Keratinocyte (primary cell): ENCODE measurements at regions not wholly inside any gene's neighbourhood (a gene's known extent, or its start where the extent isn't known, plus 50 kb on each side); places are given as distances from the start of the nearest gene placed in this dataset.

ENCODE experiments used
- DNase-seq: peaks from one replicate; pipeline ENCODE4 v3.0.0-alpha.2; 2011; ENCODE audit warnings: low read depth, missing footprints, low spot score
- FAIRE-seq: peaks from 2 replicates; lab custom pipeline; 2011; peaks lifted over from hg19 to GRCh38; lab: Jason Lieb, UNC
- H2AFZ ChIP-seq: 2 replicates; pipeline ENCODE4 v1.6.0; 2012; ENCODE audit warnings: low read length, control low read depth, inconsistent platforms; ENCODE audit not compliant: control insufficient read depth
- H3K27ac ChIP-seq: 2 replicates; pipeline ENCODE4 v1.5.1; 2011; ENCODE audit warnings: low read length; ENCODE audit not compliant: control insufficient read depth, insufficient read depth
- H3K27me3 ChIP-seq: 3 replicates; pipeline ENCODE4 v1.6.0; 2011; ENCODE audit warnings: low read length; ENCODE audit not compliant: control insufficient read depth, insufficient read depth; ENCODE audit errors: extremely low read depth
- H3K36me3 ChIP-seq, 2 experiments: 2 replicates in 1 of 2; 3 replicates in 1 of 2; pipeline ENCODE4 v1.5.1; 2011; ENCODE audit warnings: low read length in 2 of 2, mild to moderate bottlenecking in 1 of 2; ENCODE audit not compliant: control insufficient read depth in 2 of 2, insufficient read depth in 2 of 2; ENCODE audit errors: extremely low read depth in 1 of 2
- H3K4me1 ChIP-seq: 3 replicates; pipeline ENCODE4 v1.5.1; 2011; ENCODE audit warnings: low read length; ENCODE audit not compliant: control insufficient read depth, insufficient read depth; ENCODE audit errors: extremely low read depth
- H3K4me2 ChIP-seq: 3 replicates; pipeline ENCODE4 v1.6.0; 2011; ENCODE audit warnings: low read depth, low read length; ENCODE audit not compliant: control insufficient read depth, insufficient read depth; ENCODE audit errors: extremely low read depth
- H3K4me3 ChIP-seq, 3 experiments: fragments of 200-600 bp in 1 of 3; sonication (generic) in 1 of 3; 2 replicates in 2 of 3; 3 replicates in 1 of 3; pipeline ENCODE4 v1.5.1; 2011 to 2016; ENCODE audit warnings: low read length in 3 of 3, mild to moderate bottlenecking in 3 of 3, control low read depth in 2 of 3, inconsistent platforms in 1 of 3, low read depth in 1 of 3, mixed read lengths in 1 of 3, mixed run types in 1 of 3, moderate library complexity in 1 of 3; ENCODE audit not compliant: control insufficient read depth in 2 of 3, insufficient read depth in 2 of 3; ENCODE audit errors: extremely low read depth in 1 of 3
- H3K79me2 ChIP-seq: 2 replicates; pipeline ENCODE4 v1.6.0; 2012; ENCODE audit warnings: low read length; ENCODE audit not compliant: control insufficient read depth, insufficient read depth
- H3K9ac ChIP-seq: 3 replicates; pipeline ENCODE4 v1.6.0; 2011; ENCODE audit warnings: low read length; ENCODE audit not compliant: control insufficient read depth, insufficient read depth; ENCODE audit errors: extremely low read depth
- H3K9me1 ChIP-seq: 3 replicates; pipeline ENCODE4 v1.6.0; 2011; ENCODE audit warnings: low read length; ENCODE audit not compliant: control insufficient read depth, insufficient read depth; ENCODE audit errors: extremely low read depth
- H3K9me3 ChIP-seq: 2 replicates; pipeline ENCODE4 v1.5.1; 2012; ENCODE audit warnings: low read depth, low read length; ENCODE audit not compliant: control insufficient read depth
- H4K20me1 ChIP-seq: 3 replicates; pipeline ENCODE4 v1.6.0; 2011; ENCODE audit warnings: low read length; ENCODE audit not compliant: control insufficient read depth, insufficient read depth; ENCODE audit errors: extremely low read depth
- EZH2 ChIP-seq: IDR thresholded peaks from one replicate; pipeline ENCODE4 v1.6.1; 2012; ENCODE audit warnings: inconsistent platforms, mild to moderate bottlenecking, low read length, moderate library complexity
- dilution Hi-C: fragments of 300-500 bp; cut with MboI; formaldehyde crosslinking; loops from one replicate; pipeline ENCODE4 v1.7.0; 2020; ENCODE audit warnings: low sequenced_read_pairs; ENCODE audit not compliant: extremely low pct_ligation_motif_present
- TF ChIP-seq, protein P1 (sequence below), 3 experiments: IDR thresholded peaks in 1 of 3; conservative IDR thresholded peaks in 1 of 3; optimal IDR thresholded peaks in 1 of 3; 2 replicates in 2 of 3; 3 replicates in 1 of 3; pipeline versions ENCODE3 to v1.5.1; 2011; ENCODE audit warnings: low read length in 3 of 3, mild to moderate bottlenecking in 3 of 3, moderate library complexity in 2 of 3, control low read depth in 1 of 3, inconsistent platforms in 1 of 3; ENCODE audit not compliant: insufficient read depth in 2 of 3; ENCODE audit errors: extremely low read depth in 1 of 3

DNA sequence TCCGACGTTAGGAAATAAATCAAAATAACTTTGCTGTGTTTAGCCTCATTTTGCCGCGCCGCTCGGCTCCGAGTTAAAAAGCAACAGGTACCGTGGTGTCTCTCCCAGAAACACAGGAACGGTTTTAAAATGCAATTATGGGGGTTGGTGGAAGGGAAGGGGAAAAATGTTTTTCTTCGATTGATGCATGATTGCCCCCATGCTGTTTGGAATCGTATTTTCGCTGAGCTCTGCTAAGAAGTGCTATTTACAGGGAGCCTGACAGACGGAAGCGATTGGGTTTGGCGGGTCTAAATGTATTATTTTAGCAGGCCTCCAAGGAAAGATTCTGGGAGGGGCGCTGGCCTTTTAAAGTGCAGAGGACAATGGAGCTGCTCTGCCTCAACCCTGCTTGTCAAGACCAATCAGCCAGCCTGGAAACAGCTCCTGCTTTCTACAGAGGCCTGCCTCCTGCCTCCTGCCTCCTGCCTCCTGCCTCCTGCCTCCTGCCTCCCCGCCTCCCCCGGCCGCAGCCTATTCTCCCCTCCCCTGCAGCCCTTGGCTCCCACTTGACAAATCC, 156.7 kb upstream of the TLE3 start:
- no peak overlapping the region for H2AFZ ChIP-seq

GRCh38 chr15:70253461-70254156, 155.9 kb upstream of the TLE3 start:
- H2AFZ ChIP-seq, result no peak overlapping the region
- dilution Hi-C loops, result no loop called here
- no peak overlapping the region for H3K27ac ChIP-seq
- no peak overlapping the region for H3K9ac ChIP-seq
- H3K4me3 ChIP-seq, result no peak overlapping the region
- H3K36me3 ChIP-seq, result no peaks in the 10 kb centered on the region
- H3K27me3 ChIP-seq, result peaks cover 27% of the 10 kb centered on the region
- no peaks in the 10 kb centered on the region for H3K79me2 ChIP-seq
- peaks cover 14% of the 10 kb centered on the region for H3K4me1 ChIP-seq
- H4K20me1 ChIP-seq, result no peaks in the 10 kb centered on the region
- no peak for TF ChIP-seq EZH2
- TF ChIP-seq, protein P1, sequence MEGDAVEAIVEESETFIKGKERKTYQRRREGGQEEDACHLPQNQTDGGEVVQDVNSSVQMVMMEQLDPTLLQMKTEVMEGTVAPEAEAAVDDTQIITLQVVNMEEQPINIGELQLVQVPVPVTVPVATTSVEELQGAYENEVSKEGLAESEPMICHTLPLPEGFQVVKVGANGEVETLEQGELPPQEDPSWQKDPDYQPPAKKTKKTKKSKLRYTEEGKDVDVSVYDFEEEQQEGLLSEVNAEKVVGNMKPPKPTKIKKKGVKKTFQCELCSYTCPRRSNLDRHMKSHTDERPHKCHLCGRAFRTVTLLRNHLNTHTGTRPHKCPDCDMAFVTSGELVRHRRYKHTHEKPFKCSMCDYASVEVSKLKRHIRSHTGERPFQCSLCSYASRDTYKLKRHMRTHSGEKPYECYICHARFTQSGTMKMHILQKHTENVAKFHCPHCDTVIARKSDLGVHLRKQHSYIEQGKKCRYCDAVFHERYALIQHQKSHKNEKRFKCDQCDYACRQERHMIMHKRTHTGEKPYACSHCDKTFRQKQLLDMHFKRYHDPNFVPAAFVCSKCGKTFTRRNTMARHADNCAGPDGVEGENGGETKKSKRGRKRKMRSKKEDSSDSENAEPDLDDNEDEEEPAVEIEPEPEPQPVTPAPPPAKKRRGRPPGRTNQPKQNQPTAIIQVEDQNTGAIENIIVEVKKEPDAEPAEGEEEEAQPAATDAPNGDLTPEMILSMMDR (optimal IDR thresholded peaks at IDR 0.05 in 1 of 3, IDR thresholded peaks at IDR 0.05 in 1 of 3, conservative IDR thresholded peaks at IDR 0.05 in 1 of 3; ENCODE audit: extremely low read depth in 1 of 3, insufficient read depth in 2 of 3, low read length in 3 of 3), result no peak
- no peaks in the 10 kb centered on the region for H3K9me1 ChIP-seq
- H3K9me3 ChIP-seq, result no peaks in the 10 kb centered on the region
- DNase-seq (no peak), FAIRE-seq (no peak)
- no peak overlapping the region for H3K4me2 ChIP-seq

More for the DNA sequence above, 156.7 kb upstream of the TLE3 start:
- H3K79me2 ChIP-seq, result no peaks in the 10 kb centered on the region
- no peaks in the 10 kb centered on the region for H3K9me1 ChIP-seq
- H3K27me3 ChIP-seq, result peaks cover 27% of the 10 kb centered on the region
- dilution Hi-C loops, result no loop called here
- H3K4me2 ChIP-seq, result no peak overlapping the region
- H3K36me3 ChIP-seq, result no peaks in the 10 kb centered on the region
- no peaks in the 10 kb centered on the region for H4K20me1 ChIP-seq
- H3K27ac ChIP-seq, result no peak overlapping the region
- H3K4me1 ChIP-seq, result peaks cover 14% of the 10 kb centered on the region
- FAIRE-seq (no peak), DNase-seq (no peak)
- no peak overlapping the region for H3K9ac ChIP-seq
- no peak overlapping the region for H3K4me3 ChIP-seq
- TF ChIP-seq EZH2, result no peak
- TF ChIP-seq, protein P1 (optimal IDR thresholded peaks at IDR 0.05 in 1 of 3, IDR thresholded peaks at IDR 0.05 in 1 of 3, conservative IDR thresholded peaks at IDR 0.05 in 1 of 3; ENCODE audit: extremely low read depth in 1 of 3, insufficient read depth in 2 of 3, low read length in 3 of 3), result no peak
- no peaks in the 10 kb centered on the region for H3K9me3 ChIP-seq
